ENCODE measurements at regions not wholly inside any gene's neighbourhood (a gene's known extent, or its start where the extent isn't known, plus 50 kb on each side); places are given as distances from the start of the nearest gene placed in this dataset.

DNA sequence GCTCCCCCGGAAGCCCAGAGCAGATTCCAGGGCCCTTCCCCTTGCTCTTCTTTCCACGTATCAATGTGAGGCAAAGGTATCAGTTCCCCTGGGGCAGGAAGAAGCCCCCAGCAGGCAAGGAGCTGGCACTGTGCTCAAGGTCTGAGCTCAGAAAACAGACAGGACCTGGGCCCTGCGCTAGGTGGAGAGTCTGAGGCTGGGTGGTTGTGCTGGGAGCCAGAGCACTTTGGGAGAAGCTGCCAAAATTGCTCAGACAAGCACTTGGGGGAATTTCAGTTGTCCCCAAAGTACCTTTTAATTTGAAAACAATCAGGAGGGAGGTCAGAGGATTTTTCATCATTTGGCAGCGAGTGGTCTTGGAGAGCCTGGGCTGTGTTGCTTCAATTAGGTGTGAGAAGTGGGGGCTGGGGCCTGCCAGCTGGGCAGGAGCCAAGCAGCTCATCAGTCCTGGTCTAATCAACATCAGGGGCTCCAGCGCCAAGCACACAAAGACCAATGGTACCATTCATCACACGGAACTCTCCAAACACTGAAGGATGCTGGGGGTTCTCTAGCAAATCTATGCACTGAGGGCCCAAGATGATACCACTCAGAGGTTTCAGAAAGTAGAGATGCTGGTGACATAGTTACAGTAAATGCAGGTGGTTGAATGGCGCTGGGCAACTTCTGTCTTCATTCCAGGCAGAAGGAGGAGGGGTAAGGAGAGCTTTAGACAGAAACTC lies 176.5 kb downstream of the SNX18 start:
- Histone ChIP-seq H3K36me3 (ENCODE audit: control insufficient read depth in 2 of 3, insufficient read depth in 3 of 3, low read length in 3 of 3) (no peaks in the 10 kb centered on the region), H3K27ac (ENCODE audit: low read depth, low read length) (no peak overlapping the region), H3K9me3 (ENCODE audit: control insufficient read depth in 2 of 3, low read length in 3 of 3) (no peaks in the 10 kb centered on the region), H3K4me3 (ENCODE audit: low read length) (no peak overlapping the region), H3K27me3 (ENCODE audit: control insufficient read depth in 2 of 2, insufficient read depth in 2 of 2, low read length in 2 of 2) (no peaks in the 10 kb centered on the region), H3K4me1 (ENCODE audit: control insufficient read depth in 2 of 2, insufficient read depth in 2 of 2, low read length in 2 of 2) (no peaks in the 10 kb centered on the region)
- no peak for DNase-seq
- Mint-ChIP-seq H3K9me3 (peaks cover 0 to 4% (median 2%) of the 10 kb centered on the region in 11 donors), H3K4me1 (peaks cover 0 to 10% (median 0%) of the 10 kb centered on the region in 7 donors), H3K27ac (peak overlapping the region in 1 of 9 donors; percentile 26), H3K36me3 (peaks cover 0 to 9% (median 5%) of the 10 kb centered on the region in 5 donors), H3K27me3 (peaks cover 0 to 18% (median 0%) of the 10 kb centered on the region in 5 donors), H3K4me3 (no peak overlapping the region)
- no peak for ATAC-seq
- ChIA-PET CTCF (no interaction called here), POLR2A (no interaction called here)
- intact Hi-C loops (cut with micrococcal nuclease), result loop anchor here in 1 of 2 donors (5.0 kb wide), 1 partner anchor 47 kb away; no protein-coding TSS in a partner anchor

- H3K9me3 ChIP-seq (ENCODE audit: control insufficient read depth in 2 of 3, low read length in 3 of 3), result no peaks in the 10 kb centered on the region
- H3K27ac ChIP-seq (ENCODE audit: low read depth, low read length), result no peak overlapping the region
- no peaks in the 10 kb centered on the region for H3K4me1 ChIP-seq (ENCODE audit: control insufficient read depth in 2 of 2, insufficient read depth in 2 of 2, low read length in 2 of 2)
- POLR2A ChIA-PET, result no interaction called here
- intact Hi-C loops (cut with micrococcal nuclease), result loop anchor here in 1 of 2 donors (5.0 kb wide), 1 partner anchor 45 kb away; no protein-coding TSS in a partner anchor
- DNase-seq, result no peak
- no peak overlapping the region for H3K4me3 ChIP-seq (ENCODE audit: low read length)
- CTCF ChIA-PET, result no interaction called here
- H3K9me3 Mint-ChIP-seq, result peaks cover 0 to 16% (median 5%) of the 10 kb centered on the region in 11 donors
- peaks cover 0 to 13% (median 8%) of the 10 kb centered on the region in 5 donors for H3K36me3 Mint-ChIP-seq
- H3K4me1 Mint-ChIP-seq, result peaks cover 0 to 12% (median 0%) of the 10 kb centered on the region in 7 donors
- peaks cover 0 to 22% (median 0%) of the 10 kb centered on the region in 5 donors for H3K27me3 Mint-ChIP-seq
- no peaks in the 10 kb centered on the region for H3K36me3 ChIP-seq (ENCODE audit: control insufficient read depth in 2 of 3, insufficient read depth in 3 of 3, low read length in 3 of 3)
- H3K27me3 ChIP-seq (ENCODE audit: control insufficient read depth in 2 of 2, insufficient read depth in 2 of 2, low read length in 2 of 2), result no peaks in the 10 kb centered on the region
- no peak overlapping the region for H3K27ac Mint-ChIP-seq
- ATAC-seq, result no peak
- no peak overlapping the region for H3K4me3 Mint-ChIP-seq
Measured at GRCh38 chr5:54692631-54693030, 175.1 kb downstream of the SNX18 start.

GRCh38 chr5:54691656-54692055 lies 174.1 kb downstream of the SNX18 start:
- Mint-ChIP-seq H3K27ac (no peak overlapping the region), H3K4me3 (no peak overlapping the region), H3K36me3 (peaks cover 0 to 13% (median 8%) of the 10 kb centered on the region in 5 donors), H3K27me3 (peaks cover 0 to 22% (median 0%) of the 10 kb centered on the region in 5 donors), H3K9me3 (peaks cover 0 to 26% (median 9%) of the 10 kb centered on the region in 11 donors), H3K4me1 (peaks cover 0 to 10% (median 0%) of the 10 kb centered on the region in 7 donors)
- CTCF ChIA-PET, result no interaction called here
- ATAC-seq (no peak), DNase-seq (no peak)
- no peaks in the 10 kb centered on the region for H3K36me3 ChIP-seq (ENCODE audit: control insufficient read depth in 2 of 3, insufficient read depth in 3 of 3, low read length in 3 of 3)
- no peaks in the 10 kb centered on the region for H3K4me1 ChIP-seq (ENCODE audit: control insufficient read depth in 2 of 2, insufficient read depth in 2 of 2, low read length in 2 of 2)
- no peaks in the 10 kb centered on the region for H3K27me3 ChIP-seq (ENCODE audit: control insufficient read depth in 2 of 2, insufficient read depth in 2 of 2, low read length in 2 of 2)
- no peaks in the 10 kb centered on the region for H3K9me3 ChIP-seq (ENCODE audit: control insufficient read depth in 2 of 3, low read length in 3 of 3)
- H3K4me3 ChIP-seq (ENCODE audit: low read length), result no peak overlapping the region
- POLR2A ChIA-PET, result no interaction called here
- intact Hi-C loops (cut with micrococcal nuclease), result loop anchor here in 1 of 2 donors (5.0 kb wide), 1 partner anchor 44 kb away; no protein-coding TSS in a partner anchor
- no peak overlapping the region for H3K27ac ChIP-seq (ENCODE audit: low read depth, low read length)

GRCh38 chr5:54689411-54690251 lies 172.1 kb downstream of the SNX18 start:
- no peak overlapping the region for H3K27ac Mint-ChIP-seq

DNA sequence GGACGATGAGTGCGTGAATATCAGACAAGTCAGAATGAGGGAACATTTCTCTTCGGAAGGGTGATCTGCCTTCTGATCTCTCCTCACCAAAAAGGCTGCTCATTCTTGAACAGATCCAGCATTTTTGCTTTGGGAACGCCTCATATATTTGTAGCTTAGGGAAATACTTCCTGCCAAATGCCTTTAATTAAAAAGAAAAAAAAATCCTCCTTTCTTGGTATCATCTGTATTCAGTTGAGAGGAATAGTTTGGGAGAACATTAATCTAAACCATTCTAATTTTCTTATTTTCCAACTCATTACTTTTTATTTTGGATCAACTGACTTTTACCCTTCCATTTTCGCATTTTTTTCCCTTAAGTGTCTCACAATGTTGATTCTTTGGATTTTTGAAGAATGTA lies 163.4 kb downstream of the SNX18 start:
- peaks cover 0 to 17% (median 0%) of the 10 kb centered on the region in 11 donors for H3K9me3 Mint-ChIP-seq
- H3K9me3 ChIP-seq (ENCODE audit: control insufficient read depth in 2 of 3, low read length in 3 of 3), result no peaks in the 10 kb centered on the region
- H3K4me1 ChIP-seq (ENCODE audit: control insufficient read depth in 2 of 2, insufficient read depth in 2 of 2, low read length in 2 of 2), result peaks cover 0 to 5% of the 10 kb centered on the region in 2 donors
- no peak overlapping the region for H3K27ac Mint-ChIP-seq
- no peak for ATAC-seq
- no peak for DNase-seq
- intact Hi-C loops (cut with micrococcal nuclease), result no loop called here
- H3K36me3 ChIP-seq (ENCODE audit: control insufficient read depth in 2 of 3, insufficient read depth in 3 of 3, low read length in 3 of 3), result no peaks in the 10 kb centered on the region
- H3K27me3 ChIP-seq (ENCODE audit: control insufficient read depth in 2 of 2, insufficient read depth in 2 of 2, low read length in 2 of 2), result no peaks in the 10 kb centered on the region
- CTCF ChIA-PET, result no interaction called here
- no peak overlapping the region for H3K4me3 Mint-ChIP-seq
- H3K4me1 Mint-ChIP-seq, result peaks cover 0 to 17% (median 6%) of the 10 kb centered on the region in 7 donors
- H3K27me3 Mint-ChIP-seq, result peaks cover 0 to 41% (median 0%) of the 10 kb centered on the region in 5 donors
- peaks cover 0 to 25% (median 3%) of the 10 kb centered on the region in 5 donors for H3K36me3 Mint-ChIP-seq
- H3K27ac ChIP-seq (ENCODE audit: low read depth, low read length), result no peak overlapping the region
- POLR2A ChIA-PET, result interaction anchor here (0.8 to 1.4 kb wide), 4 partner anchors 22 to 81 kb away, joined by 3 to 4 read pairs (median 3); no protein-coding TSS in a partner anchor
- no peak overlapping the region for H3K4me3 ChIP-seq (ENCODE audit: low read length)

More at GRCh38 chr5:54689411-54690251, 172.1 kb downstream of the SNX18 start:
- ATAC-seq, result no peak
- POLR2A ChIA-PET, result no interaction called here
- Mint-ChIP-seq H3K27me3 (peaks cover 0 to 27% (median 0%) of the 10 kb centered on the region in 5 donors), H3K36me3 (peaks cover 0 to 19% (median 8%) of the 10 kb centered on the region in 5 donors), H3K4me1 (peaks cover 0 to 10% (median 0%) of the 10 kb centered on the region in 7 donors), H3K4me3 (no peak overlapping the region), H3K9me3 (peaks cover 0 to 33% (median 8%) of the 10 kb centered on the region in 11 donors)
- H3K27me3 ChIP-seq (ENCODE audit: control insufficient read depth in 2 of 2, insufficient read depth in 2 of 2, low read length in 2 of 2), result no peaks in the 10 kb centered on the region
- CTCF ChIA-PET, result interaction anchor here (0.5 kb wide), 1 partner anchor 1802 kb away, joined by 3 read pairs; no protein-coding TSS in a partner anchor
- H3K4me1 ChIP-seq (ENCODE audit: control insufficient read depth in 2 of 2, insufficient read depth in 2 of 2, low read length in 2 of 2), result no peaks in the 10 kb centered on the region
- H3K4me3 ChIP-seq (ENCODE audit: low read length), result no peak overlapping the region
- DNase-seq, result no peak
- H3K36me3 ChIP-seq (ENCODE audit: control insufficient read depth in 2 of 3, insufficient read depth in 3 of 3, low read length in 3 of 3), result no peaks in the 10 kb centered on the region
- intact Hi-C loops (cut with micrococcal nuclease), result loop anchor here in 1 of 2 donors (5.0 kb wide), 1 partner anchor 42 kb away; no protein-coding TSS in a partner anchor
- H3K9me3 ChIP-seq (ENCODE audit: control insufficient read depth in 2 of 3, low read length in 3 of 3), result no peaks in the 10 kb centered on the region
- H3K27ac ChIP-seq (ENCODE audit: low read depth, low read length), result no peak overlapping the region

GRCh38 chr5:54679686-54680085 lies 162.1 kb downstream of the SNX18 start:
- Mint-ChIP-seq H3K27me3 (peaks cover 0 to 36% (median 0%) of the 10 kb centered on the region in 5 donors), H3K9me3 (peaks cover 0 to 20% (median 0%) of the 10 kb centered on the region in 11 donors), H3K4me1 (peaks cover 5 to 22% (median 12%) of the 10 kb centered on the region in 7 donors), H3K27ac (no peak overlapping the region), H3K36me3 (peaks cover 0 to 27% (median 3%) of the 10 kb centered on the region in 5 donors), H3K4me3 (no peak overlapping the region)
- ChIA-PET POLR2A (no interaction called here), CTCF (no interaction called here)
- intact Hi-C loops (cut with micrococcal nuclease), result no loop called here
- no peaks in the 10 kb centered on the region for H3K27me3 ChIP-seq (ENCODE audit: control insufficient read depth in 2 of 2, insufficient read depth in 2 of 2, low read length in 2 of 2)
- DNase-seq (no peak), ATAC-seq (no peak)
- no peaks in the 10 kb centered on the region for H3K9me3 ChIP-seq (ENCODE audit: control insufficient read depth in 2 of 3, low read length in 3 of 3)
- peaks cover 1 to 10% of the 10 kb centered on the region in 2 donors for H3K4me1 ChIP-seq (ENCODE audit: control insufficient read depth in 2 of 2, insufficient read depth in 2 of 2, low read length in 2 of 2)
- no peaks in the 10 kb centered on the region for H3K36me3 ChIP-seq (ENCODE audit: control insufficient read depth in 2 of 3, insufficient read depth in 3 of 3, low read length in 3 of 3)
- no peak overlapping the region for H3K4me3 ChIP-seq (ENCODE audit: low read length)
- no peak overlapping the region for H3K27ac ChIP-seq (ENCODE audit: low read depth, low read length)
